OCI-LY7 (cell line): ENCODE measurements at regions not wholly inside any gene's neighbourhood (a gene's known extent, or its start where the extent isn't known, plus 50 kb on each side); places are given as distances from the start of the nearest gene placed in this dataset.

Experiments used
- BruUV-seq: library from RNA; stranded (reverse); fragments of 400-500 nt; replicated peaks from 2 replicates; lab custom pipeline; 2021; lab: Mats Ljungman, UMichigan
- CTCF ChIA-PET: fragments of 300-600 bp; sonication (Branson Sonifier 250); formaldehyde crosslinking; loops from one replicate; lab custom pipeline; 2022; ENCODE audit warnings: antibody characterized with exemption; ENCODE audit not compliant: unreplicated experiment; lab: Charles Lee
- POLR2A ChIA-PET: fragments of 300-600 bp; sonication (Branson Sonifier 250); formaldehyde crosslinking; loops from one replicate; lab custom pipeline; 2022; ENCODE audit warnings: antibody characterized with exemption; lab: Charles Lee
- DNase-seq: peaks from one replicate; pipeline ENCODE4 v3.0.0-alpha.2; 2015; ENCODE audit warnings: low spot score
- H2AFZ ChIP-seq: fragments of 200-600 bp; sonication (generic), shearing (Covaris generic); 2 replicates; pipeline ENCODE4 v1.6.1; 2014; ENCODE audit warnings: mild to moderate bottlenecking, antibody characterized with exemption, low read length, moderate library complexity
- H3K27ac ChIP-seq: fragments of 200-600 bp; sonication (generic); 2 replicates; pipeline ENCODE4 v1.5.1; 2014; ENCODE audit warnings: mixed run types, low read depth, mild to moderate bottlenecking, moderate library complexity, low read length, inconsistent platforms; ENCODE audit not compliant: poor library complexity, severe bottlenecking
- H3K36me3 ChIP-seq: fragments of 200-600 bp; sonication (generic); 2 replicates; pipeline ENCODE4 v1.6.1; 2014; ENCODE audit warnings: mild to moderate bottlenecking, antibody characterized with exemption, low read length, moderate library complexity, mixed read lengths; ENCODE audit not compliant: insufficient read depth
- H3K4me1 ChIP-seq: fragments of 200-600 bp; sonication (generic); 2 replicates; pipeline ENCODE4 v1.5.1; 2014; ENCODE audit warnings: mild to moderate bottlenecking, low read length; ENCODE audit not compliant: insufficient read depth, poor library complexity, severe bottlenecking
- H3K4me2 ChIP-seq: fragments of 200-600 bp; sonication (generic); 2 replicates; pipeline ENCODE4 v1.6.1; 2014; ENCODE audit warnings: mild to moderate bottlenecking, low read length
- H3K4me3 ChIP-seq: fragments of 200-600 bp; sonication (generic); 2 replicates; pipeline ENCODE4 v1.5.1; 2014; ENCODE audit warnings: mild to moderate bottlenecking, low read depth, low read length; ENCODE audit not compliant: poor library complexity, severe bottlenecking
- H3K79me2 ChIP-seq: fragments of 200-600 bp; sonication (generic); 2 replicates; pipeline ENCODE4 v1.6.1; 2016; ENCODE audit warnings: low read depth, mild to moderate bottlenecking, low read length, moderate library complexity, mixed read lengths; ENCODE audit not compliant: insufficient read depth
- H3K9me2 ChIP-seq: fragments of 200-600 bp; sonication (generic); 2 replicates; pipeline ENCODE4 v1.6.1; 2016; ENCODE audit warnings: mild to moderate bottlenecking, low read length, mixed read lengths; ENCODE audit not compliant: insufficient read depth
- H3K9me3 ChIP-seq: fragments of 200-600 bp; sonication (generic); 2 replicates; pipeline ENCODE4 v1.6.1; 2014; ENCODE audit warnings: mild to moderate bottlenecking, mixed run types, low read length, mixed read lengths
- H4K20me1 ChIP-seq: fragments of 200-600 bp; sonication (generic); 2 replicates; pipeline ENCODE4 v1.6.1; 2014; ENCODE audit warnings: mild to moderate bottlenecking, antibody characterized with exemption, low read length, moderate library complexity, mixed read lengths; ENCODE audit not compliant: insufficient read depth
- EZH2phosphoT487 ChIP-seq: fragments of 200-600 bp; sonication (generic); IDR thresholded peaks from 2 replicates; pipeline ENCODE4 v1.6.1; 2018; ENCODE audit warnings: low read depth, borderline replicate concordance, mild to moderate bottlenecking, mixed run types, antibody characterized with exemption, low read length, moderate library complexity, mixed read lengths
- intact Hi-C: fragments of 100-400 bp; cut with micrococcal nuclease; formaldehyde crosslinking; loops from one replicate; pipeline ENCODE4 v1.10.0; 2022; ENCODE audit not compliant: unreplicated experiment
- TF ChIP-seq, protein P1 (sequence below): fragments of 200-600 bp; sonication (generic); conservative IDR thresholded peaks from 2 replicates; pipeline ENCODE4 v1.5.1; 2014; ENCODE audit warnings: mild to moderate bottlenecking, antibody characterized with exemption, low read length, moderate library complexity, mixed read lengths

DNA sequence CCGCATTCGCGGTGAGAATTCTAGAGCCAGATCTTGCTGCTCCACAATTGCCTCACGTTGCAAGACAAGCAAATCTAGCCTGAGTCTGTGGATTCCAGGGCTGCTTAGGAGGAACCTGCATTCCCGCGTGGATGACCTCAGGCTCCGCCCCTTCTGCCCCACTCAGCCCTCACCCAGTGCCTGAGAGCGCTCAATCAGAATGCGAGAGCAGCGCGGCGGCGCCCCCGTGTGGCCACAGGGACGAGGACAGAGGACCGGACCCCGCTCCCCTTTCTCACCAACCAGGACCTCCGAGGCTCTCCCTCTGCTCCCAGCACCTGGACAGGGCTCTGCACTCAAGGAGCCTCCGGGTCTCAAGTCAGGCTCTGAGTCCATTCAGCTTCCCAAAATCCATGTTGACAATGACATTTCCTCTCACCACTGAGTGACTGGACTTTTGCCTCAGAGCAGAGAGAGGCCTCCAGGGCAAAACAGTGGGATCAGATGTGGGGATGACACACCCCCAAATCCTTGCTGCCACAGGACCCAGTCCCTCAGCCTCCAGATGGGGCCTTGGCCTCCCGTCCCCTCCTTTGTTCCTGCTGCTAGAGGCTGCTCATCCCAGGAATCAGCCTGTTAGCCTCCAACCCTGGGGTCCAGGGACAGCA, 52.0 kb downstream of the RPP21 start:
- H3K4me2 ChIP-seq, result no peak overlapping the region
- TF ChIP-seq EZH2phosphoT487, result no peak
- TF ChIP-seq, protein P1, sequence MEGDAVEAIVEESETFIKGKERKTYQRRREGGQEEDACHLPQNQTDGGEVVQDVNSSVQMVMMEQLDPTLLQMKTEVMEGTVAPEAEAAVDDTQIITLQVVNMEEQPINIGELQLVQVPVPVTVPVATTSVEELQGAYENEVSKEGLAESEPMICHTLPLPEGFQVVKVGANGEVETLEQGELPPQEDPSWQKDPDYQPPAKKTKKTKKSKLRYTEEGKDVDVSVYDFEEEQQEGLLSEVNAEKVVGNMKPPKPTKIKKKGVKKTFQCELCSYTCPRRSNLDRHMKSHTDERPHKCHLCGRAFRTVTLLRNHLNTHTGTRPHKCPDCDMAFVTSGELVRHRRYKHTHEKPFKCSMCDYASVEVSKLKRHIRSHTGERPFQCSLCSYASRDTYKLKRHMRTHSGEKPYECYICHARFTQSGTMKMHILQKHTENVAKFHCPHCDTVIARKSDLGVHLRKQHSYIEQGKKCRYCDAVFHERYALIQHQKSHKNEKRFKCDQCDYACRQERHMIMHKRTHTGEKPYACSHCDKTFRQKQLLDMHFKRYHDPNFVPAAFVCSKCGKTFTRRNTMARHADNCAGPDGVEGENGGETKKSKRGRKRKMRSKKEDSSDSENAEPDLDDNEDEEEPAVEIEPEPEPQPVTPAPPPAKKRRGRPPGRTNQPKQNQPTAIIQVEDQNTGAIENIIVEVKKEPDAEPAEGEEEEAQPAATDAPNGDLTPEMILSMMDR, result peak; percentile 95

GRCh38 chr6:30397697-30398096, 52.7 kb downstream of the RPP21 start:
- intact Hi-C loops, result loop anchor here (1.0 to 5.0 kb wide), 5 partner anchors 40 to 360 kb away; no protein-coding TSS in a partner anchor
- no peaks in the 10 kb centered on the region for H3K79me2 ChIP-seq
- no peak overlapping the region for H2AFZ ChIP-seq
- no peaks in the 10 kb centered on the region for H3K36me3 ChIP-seq
- no peaks in the 10 kb centered on the region for H3K4me1 ChIP-seq
- H3K4me2 ChIP-seq, result no peak overlapping the region
- POLR2A ChIA-PET, result no interaction called here
- no peak overlapping the region for H3K27ac ChIP-seq
- CTCF ChIA-PET, result interaction anchor here (1.0 to 1.1 kb wide), 2 partner anchors 96 to 159 kb away, joined by 3 to 4 read pairs; no protein-coding TSS in a partner anchor
- no peaks in the 10 kb centered on the region for H3K9me3 ChIP-seq
- no peak for TF ChIP-seq EZH2phosphoT487
- TF ChIP-seq, protein P1, result no peak
- peak; percentile 22 for DNase-seq
- H3K9me2 ChIP-seq, result no peaks in the 10 kb centered on the region
- no peak overlapping the region for H3K4me3 ChIP-seq
- H4K20me1 ChIP-seq, result no peaks in the 10 kb centered on the region
- no TSS peak for BruUV-seq

More for the DNA sequence above, 52.0 kb downstream of the RPP21 start:
- Histone ChIP-seq H3K9me2 (no peaks in the 10 kb centered on the region), H4K20me1 (no peaks in the 10 kb centered on the region), H3K27ac (no peak overlapping the region), H2AFZ (no peak overlapping the region), H3K9me3 (no peaks in the 10 kb centered on the region), H3K4me3 (no peak overlapping the region), H3K36me3 (no peaks in the 10 kb centered on the region), H3K4me1 (no peaks in the 10 kb centered on the region), H3K79me2 (no peaks in the 10 kb centered on the region)
- DNase-seq, result peak; percentile 79
- BruUV-seq, result no TSS peak
- intact Hi-C loops, result loop anchor here (1.0 to 5.0 kb wide), 5 partner anchors 40 to 360 kb away; no protein-coding TSS in a partner anchor
- ChIA-PET CTCF (interaction anchor here (1.0 to 1.1 kb wide), 2 partner anchors 95 to 158 kb away, joined by 3 to 4 read pairs; no protein-coding TSS in a partner anchor), POLR2A (no interaction called here)
